ENCODE measurements at regions not wholly inside any gene's neighbourhood (a gene's known extent, or its start where the extent isn't known, plus 50 kb on each side); places are given as distances from the start of the nearest gene placed in this dataset.
"Not testable (repeated sequence)": the region's sequence is repeated elsewhere in the genome, so short reads cannot be mapped to it uniquely, and the experiment has no call there.

DNA sequence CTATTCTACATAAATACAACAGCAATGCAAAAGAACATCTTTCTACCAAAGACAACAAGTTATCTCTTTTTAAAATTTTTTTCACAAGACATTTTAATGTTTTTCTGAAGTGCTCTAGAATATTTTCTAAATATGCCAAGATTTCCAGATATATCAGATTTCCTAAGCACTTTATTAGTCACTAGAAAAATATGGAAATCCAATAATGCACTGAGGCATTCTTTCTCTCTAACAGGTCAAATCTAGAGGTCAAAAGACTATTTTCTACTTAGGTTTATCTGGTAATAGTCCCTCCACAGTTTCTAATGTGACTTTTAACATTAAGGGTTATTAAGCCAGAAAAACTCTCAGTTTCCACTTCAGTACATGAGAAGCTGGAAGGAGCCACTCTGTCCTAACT is 1041.2 kb upstream of the INTU start:
- DNase-seq (ENCODE audit: low spot score): no peak

DNA sequence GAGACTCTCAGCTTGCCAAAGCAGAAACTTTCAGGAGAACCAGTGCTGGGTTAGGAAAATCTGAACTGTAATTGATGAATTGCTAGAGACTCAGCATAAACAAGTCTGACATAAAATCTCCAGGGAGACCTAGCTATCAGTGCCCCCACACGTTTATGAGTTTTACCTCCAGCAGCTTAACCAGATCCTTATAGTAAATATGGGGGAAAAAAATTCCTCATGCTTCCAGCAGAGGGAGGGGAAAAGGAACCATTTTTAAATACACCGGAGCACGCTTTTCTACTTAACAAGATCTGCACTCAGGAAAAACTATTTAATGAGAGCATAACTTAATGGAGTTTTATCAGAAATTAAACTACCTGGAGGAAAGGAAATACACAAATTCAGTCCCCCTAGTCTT is 1040.7 kb upstream of the INTU start:
- DNase-seq (ENCODE audit: low spot score): no peak

DNA sequence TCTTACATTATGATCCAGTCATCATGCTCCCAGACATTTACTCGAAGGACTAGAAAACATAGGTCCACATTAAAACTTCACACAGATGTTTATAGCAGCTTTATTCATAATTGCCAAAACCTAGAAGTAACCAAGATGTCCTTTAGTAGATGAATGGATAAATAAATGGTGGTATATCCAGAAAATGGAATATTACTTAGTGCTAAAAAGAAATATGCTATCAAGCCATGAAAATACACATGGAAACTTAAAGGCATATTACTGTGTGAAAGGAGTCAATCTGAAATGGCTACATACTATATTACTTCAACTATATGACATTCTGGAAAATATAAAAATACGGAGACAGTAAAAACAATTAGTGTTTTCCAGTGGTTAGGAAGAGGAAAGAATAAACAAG is 1039.1 kb upstream of the INTU start:
- DNase-seq (ENCODE audit: low spot score): no peak

DNA sequence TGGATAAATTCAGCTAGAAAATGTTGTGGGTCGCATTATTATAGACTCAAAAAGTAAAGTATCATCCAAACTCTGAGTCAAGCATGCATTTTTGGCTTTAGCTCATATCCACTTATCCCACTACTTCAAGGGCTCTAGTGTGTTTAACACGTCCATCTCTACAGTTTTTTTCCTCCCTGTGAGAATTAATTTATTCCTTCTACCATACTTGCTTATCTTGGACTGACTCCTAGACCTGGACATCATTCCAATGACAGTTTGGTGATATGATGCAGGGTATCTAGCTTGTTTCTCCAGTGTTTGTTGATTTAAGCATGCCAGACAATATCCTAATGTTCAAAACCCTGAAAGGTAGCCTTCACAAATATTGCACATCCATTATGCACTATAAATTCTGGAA is 1037.1 kb upstream of the INTU start:
- DNase-seq (ENCODE audit: low spot score): no peak

DNA sequence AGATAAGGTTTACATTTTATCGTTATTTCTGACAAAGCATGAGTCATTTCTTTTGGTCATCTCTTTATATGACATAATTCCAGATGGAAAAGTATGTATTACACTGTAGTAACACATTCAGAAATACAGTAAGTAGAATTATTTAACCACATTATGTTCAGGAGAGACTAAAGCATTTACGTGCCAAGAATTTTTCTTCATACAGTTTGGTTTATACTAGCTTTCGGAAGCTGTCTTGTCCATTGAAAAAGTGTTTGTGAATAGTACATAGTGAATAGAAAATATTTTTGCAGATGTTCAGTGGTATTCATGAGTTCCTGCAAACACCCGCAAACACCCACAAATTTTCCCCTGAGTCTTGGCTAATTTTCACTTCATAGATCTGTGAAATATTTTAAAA is 1033.0 kb upstream of the INTU start:
- DNase-seq (ENCODE audit: low spot score): no peak

DNA sequence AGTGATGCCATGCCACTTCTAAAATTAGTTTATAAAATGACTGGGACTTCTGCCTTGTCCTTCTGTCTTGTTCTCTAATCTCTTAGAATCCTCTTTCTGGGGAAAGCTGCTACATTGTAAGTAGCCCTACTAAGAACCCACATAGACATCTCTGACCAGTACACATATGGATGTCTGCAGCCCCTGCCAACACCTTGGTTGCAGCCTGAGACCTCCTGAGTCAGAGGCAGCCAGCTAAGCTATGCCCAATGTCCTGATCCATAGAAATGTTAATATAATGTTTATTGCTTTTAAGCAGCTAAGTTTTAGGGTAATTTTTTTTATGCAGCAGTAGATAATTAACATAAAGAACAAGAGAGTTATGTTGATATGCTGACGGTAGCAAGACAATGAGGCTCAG is 1029.5 kb upstream of the INTU start:
- DNase-seq (ENCODE audit: low spot score): no peak

DNA sequence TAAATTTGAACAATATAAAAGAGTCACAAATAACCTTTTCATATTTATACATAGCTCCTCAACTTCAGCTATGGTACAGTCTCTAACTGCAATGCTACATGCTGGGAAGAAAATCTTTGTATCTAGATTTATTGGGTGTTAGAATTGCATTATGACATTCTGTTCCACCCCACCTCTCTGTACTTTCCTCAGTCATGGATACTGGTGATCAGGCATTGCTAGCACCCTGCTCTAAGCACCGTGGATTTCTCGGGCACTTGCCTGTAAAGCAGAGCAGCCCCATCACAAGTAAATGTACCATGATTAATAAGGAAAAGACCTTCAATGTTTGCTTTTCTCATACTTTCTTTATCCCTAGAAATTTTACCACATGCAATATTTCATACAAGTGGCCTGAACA is 1028.9 kb upstream of the INTU start:
- DNase-seq (ENCODE audit: low spot score): no peak

DNA sequence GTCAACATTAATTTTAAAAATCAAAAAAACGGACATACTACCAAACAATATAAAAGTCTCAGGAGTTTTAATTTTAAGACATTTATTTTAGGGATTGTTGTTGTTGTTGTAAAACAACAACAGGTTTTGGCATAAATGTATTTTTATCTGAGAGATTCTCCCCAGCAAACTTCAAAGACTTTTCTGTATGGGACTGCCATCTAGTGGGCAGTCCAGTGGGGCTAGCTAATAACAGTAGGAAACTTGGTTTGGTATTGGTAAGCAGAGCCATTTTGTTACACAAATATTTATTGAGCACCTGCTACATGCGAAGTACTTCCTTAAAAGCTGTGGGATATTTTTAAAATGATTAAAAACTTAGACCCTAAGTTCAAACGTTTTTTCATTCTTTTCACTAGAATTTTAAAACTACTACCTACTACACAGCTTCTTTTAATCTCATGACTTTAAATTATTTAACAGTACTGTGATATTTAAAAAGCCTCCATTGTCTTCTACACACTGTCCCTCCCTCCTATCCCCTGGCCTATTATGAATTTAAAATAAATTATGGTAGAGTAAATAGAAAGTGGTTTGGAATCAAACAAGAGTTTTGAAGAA is 1028.4 kb upstream of the INTU start:
- no peak for DNase-seq (ENCODE audit: low spot score)

DNA sequence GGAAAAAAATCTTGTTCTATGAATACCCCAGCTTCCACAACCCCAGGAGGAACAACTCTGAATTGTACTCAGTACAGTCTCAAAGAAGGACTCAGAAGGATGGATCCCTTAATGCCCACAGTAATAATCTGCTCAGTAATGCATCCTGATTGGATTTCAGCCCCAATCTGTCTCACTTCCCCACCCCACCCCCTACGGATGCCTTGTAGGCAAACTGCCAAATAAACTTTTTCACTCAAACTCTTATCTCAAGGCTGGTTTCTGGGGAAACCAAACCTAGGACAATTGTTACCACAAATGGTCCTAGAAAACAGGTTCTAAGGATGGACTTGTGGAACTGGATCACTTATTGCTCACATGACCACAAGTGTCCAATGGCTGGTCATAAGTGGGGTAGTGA is 1021.8 kb upstream of the INTU start:
- no peak for DNase-seq (ENCODE audit: low spot score)

DNA sequence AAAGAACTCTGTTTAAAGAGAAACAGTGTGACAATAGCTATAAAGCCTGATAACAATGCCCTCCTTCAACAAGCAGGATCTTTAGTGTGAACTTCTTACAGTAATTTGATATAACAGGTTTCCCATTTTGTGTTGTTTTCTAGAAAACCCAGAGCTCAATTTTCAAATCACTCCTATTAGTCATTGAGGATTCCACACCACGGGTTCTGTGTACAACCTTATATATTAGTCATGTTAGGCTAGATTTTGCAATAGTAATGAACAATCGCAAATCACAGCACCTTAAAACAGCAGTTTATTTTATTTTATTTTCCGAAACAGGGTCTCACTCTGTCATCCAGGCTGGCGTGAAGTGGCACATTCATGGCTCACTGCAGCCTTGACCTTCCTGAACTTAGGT is 1020.9 kb upstream of the INTU start:
- DNase-seq (ENCODE audit: low spot score): no peak

DNA sequence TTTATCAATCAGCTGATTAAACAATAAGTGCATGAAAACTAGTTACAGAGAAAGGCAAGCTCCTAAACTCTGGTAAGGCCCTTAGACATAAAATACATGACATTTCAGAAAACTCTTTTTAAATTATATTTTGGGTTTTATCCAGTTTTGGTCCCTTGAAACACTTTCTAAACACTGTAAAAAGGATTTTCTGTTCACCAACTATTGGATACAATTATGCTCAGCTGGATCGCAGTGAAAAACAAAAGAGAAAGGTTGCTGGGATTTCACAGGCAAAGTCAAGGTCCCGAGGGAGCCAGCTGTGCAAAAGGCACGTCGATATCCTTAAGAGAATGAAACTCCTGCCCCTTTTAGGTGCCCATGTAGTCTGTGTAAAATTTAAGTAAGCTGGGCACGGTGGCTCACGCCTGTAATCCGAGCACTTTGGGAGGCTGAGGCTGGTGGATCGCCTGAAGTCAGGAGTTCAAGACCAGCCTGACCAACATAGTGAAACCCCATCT is 1018.4 kb upstream of the INTU start:
- no peak for DNase-seq (ENCODE audit: low spot score)

DNA sequence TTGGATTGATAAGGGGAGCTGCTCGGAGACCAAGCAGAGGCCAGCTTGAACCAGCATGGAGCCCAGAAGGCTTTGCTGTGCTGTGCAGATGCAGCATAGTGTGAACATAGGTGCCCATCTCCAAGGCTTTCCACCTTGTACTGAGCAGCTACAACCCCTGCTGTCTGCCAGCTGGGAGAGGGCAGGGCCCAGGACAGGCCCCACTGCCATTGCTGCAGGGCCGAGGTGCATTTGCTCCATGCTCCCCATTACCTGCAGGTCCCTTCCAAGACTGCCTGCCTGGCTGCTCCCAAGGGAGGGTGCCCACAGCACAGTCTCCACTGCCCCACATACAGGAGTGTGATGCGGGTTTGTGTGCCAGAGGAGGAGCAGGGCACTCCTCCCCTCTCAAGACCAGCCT is 1016.0 kb upstream of the INTU start:
- DNase-seq (ENCODE audit: low spot score): no peak

DNA sequence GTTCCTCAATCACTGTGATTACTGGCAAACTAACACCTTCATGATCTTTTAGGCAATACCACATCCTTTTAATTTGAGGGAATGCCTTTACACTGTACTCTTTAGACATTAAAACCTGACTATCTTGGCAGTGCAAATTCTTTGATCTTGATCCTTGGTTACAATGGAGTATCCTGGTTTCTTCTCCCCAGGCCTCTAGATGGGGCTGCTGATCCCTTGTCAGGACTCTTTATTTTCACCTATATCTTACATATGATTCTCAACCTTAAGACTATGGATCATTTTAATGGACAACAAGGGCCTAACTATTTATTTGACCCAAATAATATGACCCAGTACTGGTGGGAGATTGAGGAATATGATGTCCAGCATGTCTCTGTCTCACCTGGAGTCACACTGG is 1005.5 kb upstream of the INTU start:
- no peak for DNase-seq (ENCODE audit: low spot score)

DNA sequence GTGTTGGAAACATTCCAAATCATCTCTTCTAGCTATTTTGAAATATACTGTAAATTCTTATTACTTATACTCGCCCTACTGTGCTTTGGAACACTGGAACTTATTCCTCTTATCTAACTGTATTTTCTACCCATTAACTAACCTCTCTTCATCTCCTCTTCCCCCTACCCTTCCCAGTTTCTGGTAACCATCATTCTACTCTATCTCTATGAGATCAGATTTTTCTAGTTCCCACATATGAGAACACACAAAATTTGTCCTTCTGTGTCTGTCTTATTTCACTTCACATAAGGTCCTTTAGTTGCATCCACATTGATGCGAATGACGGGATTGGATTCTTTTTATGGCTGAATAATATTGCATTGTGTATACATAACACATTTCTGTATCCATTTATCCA is 1003.8 kb upstream of the INTU start:
- no peak for DNase-seq (ENCODE audit: low spot score)

DNA sequence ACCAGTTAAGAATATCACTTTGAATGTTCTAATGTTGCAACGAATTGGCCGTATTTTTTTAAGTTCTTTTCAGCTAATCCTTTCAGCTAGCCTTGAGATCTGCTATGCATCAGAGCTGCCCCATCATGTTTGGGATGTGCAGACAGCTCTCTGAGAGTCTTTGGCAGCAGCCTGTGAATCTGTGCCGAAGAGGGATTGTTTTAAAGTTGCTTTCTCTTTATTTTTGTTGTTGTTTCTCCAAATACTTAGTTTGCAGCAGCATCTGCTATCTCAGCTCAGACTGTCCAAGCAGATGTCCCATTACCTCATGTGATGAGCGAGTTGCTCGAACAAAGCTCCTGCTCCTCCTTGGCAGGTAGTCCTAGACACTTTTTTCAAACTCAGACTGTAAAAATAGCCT is 1002.5 kb upstream of the INTU start:
- DNase-seq (ENCODE audit: low spot score): no peak

DNA sequence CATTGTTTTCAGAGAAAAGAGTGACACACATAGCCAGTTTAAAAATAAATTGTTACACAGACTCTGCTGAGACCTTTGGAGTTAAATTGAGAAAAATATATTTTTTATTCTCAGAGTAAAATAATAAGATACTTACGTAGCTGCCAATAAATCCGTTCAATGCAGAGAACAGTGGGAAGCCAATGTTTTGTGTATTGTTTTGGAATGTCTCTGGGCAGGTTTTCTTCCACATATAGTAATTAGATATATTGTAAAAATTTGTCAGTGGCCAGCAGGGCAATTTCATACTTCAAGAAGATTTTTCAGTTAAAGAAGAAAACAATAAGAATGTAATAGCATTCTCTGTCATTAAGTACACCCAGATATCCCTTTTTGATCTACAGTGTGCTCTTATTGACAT is 999.5 kb upstream of the INTU start:
- DNase-seq (ENCODE audit: low spot score): no peak

DNA sequence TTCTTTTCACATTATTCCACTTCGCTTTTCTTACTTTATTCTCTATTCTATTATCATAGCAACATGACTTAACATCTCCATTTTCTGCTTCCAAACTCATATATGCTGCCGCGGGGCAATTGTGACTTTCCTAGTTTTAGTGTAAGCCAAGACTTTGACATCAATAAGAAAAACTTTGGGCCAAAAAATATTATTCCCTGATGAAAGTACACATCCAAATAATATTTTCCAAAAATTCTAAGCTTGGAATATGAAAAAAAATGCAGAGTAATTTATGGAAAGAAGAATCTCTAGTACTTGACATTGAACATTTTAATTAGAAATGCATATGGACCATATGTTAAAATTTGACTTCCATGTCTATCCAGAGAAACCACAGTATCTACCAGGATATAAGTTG is 995.1 kb upstream of the INTU start:
- DNase-seq (ENCODE audit: low spot score): no peak

DNA sequence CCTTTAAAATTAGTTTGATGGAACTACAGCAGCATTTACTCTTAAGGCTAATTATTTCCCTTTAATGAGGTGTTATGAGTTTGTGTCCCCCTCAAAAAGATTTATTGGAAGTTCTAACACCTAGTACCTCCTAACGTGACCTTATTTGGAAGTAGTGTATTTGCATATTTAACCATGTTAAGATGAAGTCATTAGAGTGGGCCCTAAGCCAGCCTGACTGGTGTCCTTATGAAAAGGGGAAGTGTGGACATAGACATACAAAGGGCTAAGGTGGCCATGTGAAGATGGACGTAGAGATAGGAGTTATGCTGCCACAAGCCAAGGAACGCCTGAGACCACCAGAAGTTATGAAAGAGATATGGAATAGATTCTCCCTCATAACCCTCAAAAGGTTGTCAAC is 985.4 kb upstream of the INTU start:
- DNase-seq (ENCODE audit: low spot score): no peak

DNA sequence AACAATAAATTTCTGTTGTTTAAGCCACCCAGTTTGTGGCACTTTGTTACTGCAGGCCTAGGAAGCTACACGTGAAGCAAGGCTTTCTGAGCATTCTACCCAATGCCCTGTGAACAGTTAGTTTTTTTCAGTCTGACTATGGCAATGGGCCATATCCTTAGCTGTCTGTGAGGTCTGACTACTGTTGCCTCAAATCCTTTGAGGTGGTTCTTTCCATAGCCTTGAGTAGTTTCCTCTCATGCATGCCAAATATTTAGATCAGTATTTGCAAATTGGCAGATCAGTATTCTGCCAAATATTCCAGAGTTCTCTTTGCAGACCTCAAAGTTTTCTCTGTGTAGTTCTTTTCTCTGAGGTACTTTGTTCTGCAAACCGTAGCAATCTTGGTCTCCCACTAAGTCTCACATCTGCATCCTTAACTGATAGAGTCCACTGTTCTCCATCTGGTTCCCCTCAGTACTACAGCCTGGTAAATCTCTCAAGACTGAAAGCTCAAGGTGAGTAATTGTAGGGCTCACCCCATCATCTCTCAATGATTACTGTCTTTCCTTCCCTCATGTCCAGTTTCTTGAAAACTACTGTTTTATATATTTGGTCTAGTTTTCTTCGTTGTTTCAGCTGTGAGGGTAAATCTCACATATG is 984.9 kb upstream of the INTU start:
- DNase-seq (ENCODE audit: low spot score): no peak

DNA sequence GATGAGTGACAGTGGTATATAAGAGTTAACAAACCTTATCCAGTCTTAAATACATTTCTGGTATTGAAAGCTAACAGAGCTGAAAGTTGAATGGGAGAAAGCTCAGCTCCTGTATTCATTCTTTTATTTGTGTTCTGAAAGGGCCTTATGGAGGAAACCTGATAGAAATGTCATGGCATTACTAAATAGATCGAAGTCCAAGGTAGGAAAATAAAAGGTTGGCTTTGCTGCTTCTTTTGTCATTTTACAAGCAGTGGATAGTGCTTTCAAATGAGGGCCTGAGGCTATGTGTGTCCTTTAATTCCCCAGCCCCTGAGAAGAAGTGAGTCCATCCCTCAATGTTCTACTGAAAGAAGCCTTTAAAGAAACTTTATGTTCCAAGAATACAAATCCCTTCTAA is 974.3 kb upstream of the INTU start:
- no peak for DNase-seq (ENCODE audit: low spot score)

DNA sequence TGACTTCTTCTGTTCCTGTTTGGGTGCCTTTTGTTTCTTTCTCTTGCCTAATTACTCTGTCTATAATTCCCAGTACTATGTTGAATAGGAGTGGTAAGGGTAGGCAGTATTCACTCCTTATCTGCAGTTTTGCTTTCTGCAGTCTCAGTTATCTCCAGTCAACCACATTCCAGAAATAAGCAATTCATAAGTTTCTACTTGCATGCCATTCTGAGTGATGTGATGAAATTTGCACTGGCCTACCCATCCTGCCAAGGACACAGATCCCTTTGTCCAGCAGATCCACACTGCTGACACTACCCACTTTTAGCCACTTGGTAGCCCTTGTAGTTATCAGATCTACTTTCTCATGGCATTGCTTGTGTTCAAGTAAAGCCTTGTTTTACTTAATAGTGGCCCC is 971.6 kb upstream of the INTU start:
- no peak for DNase-seq (ENCODE audit: low spot score)

DNA sequence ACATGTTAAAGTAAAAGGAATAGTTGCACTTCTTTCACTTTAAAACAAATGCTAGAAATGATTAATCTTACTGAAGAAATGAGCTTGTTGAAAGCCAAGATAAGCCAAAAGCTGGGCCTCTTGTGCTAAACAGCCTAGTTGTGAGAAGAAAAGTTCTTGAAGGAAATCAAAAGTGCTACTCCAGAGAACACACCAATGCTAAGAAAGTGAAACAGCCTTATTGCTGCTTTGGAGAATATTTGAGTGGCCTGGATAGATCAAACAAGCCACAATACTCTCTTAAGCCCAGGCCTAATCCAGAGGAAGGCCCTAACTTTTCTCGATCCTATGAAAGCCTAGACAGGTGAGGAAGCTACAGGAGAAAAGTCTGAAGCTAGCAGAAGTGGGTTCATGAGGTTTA is 967.9 kb upstream of the INTU start:
- DNase-seq (ENCODE audit: low spot score): no peak

DNA sequence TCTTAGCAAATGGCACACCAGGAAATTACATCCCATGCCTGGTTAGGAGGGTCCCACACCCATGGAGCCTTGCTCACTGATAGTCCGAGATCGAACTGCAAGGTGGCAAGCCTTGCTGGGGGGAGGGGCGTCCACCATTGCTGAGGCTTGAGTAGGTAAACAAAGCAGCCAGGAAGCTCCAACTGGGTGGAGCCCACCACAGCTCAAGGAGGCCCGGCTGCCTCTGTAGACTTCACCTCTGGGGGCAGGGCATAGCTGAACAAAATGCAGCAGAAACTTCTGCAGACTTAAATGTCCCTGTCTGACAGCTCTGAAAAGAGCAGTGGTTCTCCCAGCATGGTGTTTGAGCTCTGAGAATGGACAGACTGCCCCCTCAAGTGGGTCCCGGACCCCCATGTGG is 962.7 kb upstream of the INTU start:
- not testable (repeated sequence) for DNase-seq (ENCODE audit: low spot score)

DNA sequence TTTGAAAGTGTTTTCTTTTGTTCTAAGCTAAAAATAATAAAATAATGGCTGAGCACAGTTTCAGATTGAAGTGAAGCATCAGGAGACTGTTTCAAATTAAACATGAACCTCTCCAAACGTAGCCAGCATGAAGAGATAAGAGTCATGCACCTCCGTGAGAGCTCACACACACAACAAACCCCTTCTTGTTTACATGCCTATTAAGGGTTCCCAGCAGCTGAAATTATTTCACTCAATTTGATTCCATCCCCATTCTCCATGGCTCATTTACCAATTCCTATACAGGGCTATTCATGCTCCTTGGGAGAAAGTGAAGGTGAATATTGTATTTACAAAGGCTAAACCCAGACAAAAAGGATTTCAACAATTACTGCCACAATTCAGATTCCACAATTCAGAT is 954.1 kb upstream of the INTU start:
- DNase-seq (ENCODE audit: low spot score): no peak
